CD4-positive, alpha-beta memory T cell (primary cell): ENCODE measurements at regions not wholly inside any gene's neighbourhood (a gene's known extent, or its start where the extent isn't known, plus 50 kb on each side); places are given as distances from the start of the nearest gene placed in this dataset.

Experiments
- CTCF ChIA-PET: fragments of 350-600 bp; sonication (Branson Sonifier 250); formaldehyde crosslinking; loops from one replicate; lab custom pipeline; 2021; ENCODE audit warnings: inconsistent platforms; ENCODE audit not compliant: partially characterized antibody; lab: Charles Lee
- POLR2A ChIA-PET: fragments of 350-600 bp; sonication (Branson Sonifier 250); formaldehyde crosslinking; loops from one replicate; lab custom pipeline; 2021; ENCODE audit not compliant: partially characterized antibody; lab: Charles Lee
- DNase-seq, 5 donors: peaks; one replicate each; pipeline versions ENCODE4 v3.0.0 to v3.0.0-alpha.2; 2020 to 2022; ENCODE audit warnings: mixed read lengths in 1 of 5
- H3K27ac ChIP-seq: one replicate; pipeline ENCODE4 v1.7.0; 2013; ENCODE audit warnings: low read depth, low read length
- H3K27me3 ChIP-seq: 2 replicates; pipeline ENCODE4 v1.7.0; 2013; ENCODE audit warnings: mild to moderate bottlenecking, low read length, moderate library complexity; ENCODE audit not compliant: insufficient read depth
- H3K36me3 ChIP-seq: 2 replicates; pipeline ENCODE4 v1.7.0; 2013; ENCODE audit warnings: mild to moderate bottlenecking, low read length, moderate library complexity; ENCODE audit not compliant: insufficient read depth
- H3K4me1 ChIP-seq: 2 replicates; pipeline ENCODE4 v1.7.0; 2013; ENCODE audit warnings: mild to moderate bottlenecking, low read length, moderate library complexity; ENCODE audit not compliant: insufficient read depth
- H3K4me3 ChIP-seq, 2 donors: one replicate each; pipeline ENCODE4 v1.7.0; 2013; ENCODE audit warnings: low read length in 2 of 2, mild to moderate bottlenecking in 1 of 2
- H3K9me3 ChIP-seq, 2 donors: one replicate each; pipeline ENCODE4 v1.7.0; 2013; ENCODE audit warnings: low read length in 2 of 2, control low read depth in 1 of 2; ENCODE audit not compliant: control insufficient read depth in 1 of 2
- H3K27ac Mint-ChIP-seq, 7 donors: one replicate each; pipeline ENCODE4 v1.8.0; 2020 to 2021; ENCODE audit warnings: mixed read lengths in 7 of 7, mild to moderate bottlenecking in 6 of 7, inconsistent platforms in 3 of 7, moderate library complexity in 3 of 7
- H3K27me3 Mint-ChIP-seq, 2 donors: one replicate each; pipeline ENCODE4 v1.8.0; 2020 to 2021; ENCODE audit warnings: mixed read lengths in 2 of 2
- H3K36me3 Mint-ChIP-seq, 2 donors: one replicate each; pipeline ENCODE4 v1.8.0; 2020 to 2021; ENCODE audit warnings: mixed read lengths in 2 of 2, inconsistent platforms in 1 of 2, mild to moderate bottlenecking in 1 of 2
- H3K4me1 Mint-ChIP-seq, 4 donors: one replicate each; pipeline ENCODE4 v1.8.0; 2020 to 2021; ENCODE audit warnings: mixed read lengths in 4 of 4, mild to moderate bottlenecking in 1 of 4
- H3K4me3 Mint-ChIP-seq, 8 donors: one replicate each; pipeline ENCODE4 v1.8.0; 2020 to 2021; ENCODE audit warnings: mixed read lengths in 8 of 8, mild to moderate bottlenecking in 7 of 8, moderate library complexity in 6 of 8, inconsistent platforms in 3 of 8
- H3K9me3 Mint-ChIP-seq, 8 donors: one replicate each; pipeline ENCODE4 v1.8.0; 2020 to 2021; ENCODE audit warnings: mixed read lengths in 8 of 8, mild to moderate bottlenecking in 5 of 8, inconsistent platforms in 3 of 8, moderate library complexity in 1 of 8
- intact Hi-C: fragments of 100-400 bp; cut with micrococcal nuclease; formaldehyde crosslinking; loops from one replicate; pipeline ENCODE4 v1.15.1; 2023

- H3K27me3 Mint-ChIP-seq: peaks cover 0 to 3% of the 10 kb centered on the region in 2 donors
- Histone ChIP-seq H3K9me3 (no peaks in the 10 kb centered on the region), H3K4me3 (no peak overlapping the region), H3K36me3 (no peaks in the 10 kb centered on the region), H3K27ac (no peak overlapping the region), H3K4me1 (no peaks in the 10 kb centered on the region), H3K27me3 (no peaks in the 10 kb centered on the region)
- H3K4me1 Mint-ChIP-seq: peaks cover 0 to 4% (median 0%) of the 10 kb centered on the region in 4 donors
- intact Hi-C loops: no loop called here
- ChIA-PET CTCF (interaction anchor here (1.9 to 2.5 kb wide), 3 partner anchors 9 to 450 kb away, joined by 4 to 12 read pairs (median 11); no protein-coding TSS in a partner anchor), POLR2A (no interaction called here)
- H3K4me3 Mint-ChIP-seq: no peak overlapping the region
- peak overlapping the region in 2 of 7 donors; percentile 43 to 57 for H3K27ac Mint-ChIP-seq
- no peak for DNase-seq
- peaks cover 0 to 5% of the 10 kb centered on the region in 2 donors for H3K36me3 Mint-ChIP-seq
- peaks cover 0 to 13% (median 3%) of the 10 kb centered on the region in 8 donors for H3K9me3 Mint-ChIP-seq
These were observed 406.3 kb downstream of the ETS1 start for GRCh38 chr11:128181088-128181480.

- CTCF ChIA-PET: interaction anchor here (1.3 to 2.5 kb wide), 6 partner anchors 10 to 650 kb away, joined by 3 to 11 read pairs (median 6); no protein-coding TSS in a partner anchor
- no peak for DNase-seq
- Histone ChIP-seq H3K4me3 (no peak overlapping the region), H3K27me3 (no peaks in the 10 kb centered on the region), H3K36me3 (no peaks in the 10 kb centered on the region), H3K9me3 (no peaks in the 10 kb centered on the region), H3K27ac (no peak overlapping the region), H3K4me1 (no peaks in the 10 kb centered on the region)
- Mint-ChIP-seq H3K4me3 (no peak overlapping the region), H3K36me3 (peaks cover 0 to 5% of the 10 kb centered on the region in 2 donors), H3K4me1 (peaks cover 0 to 4% (median 0%) of the 10 kb centered on the region in 4 donors), H3K27ac (no peak overlapping the region), H3K27me3 (peaks cover 0 to 3% of the 10 kb centered on the region in 2 donors), H3K9me3 (peaks cover 0 to 11% (median 2%) of the 10 kb centered on the region in 8 donors)
- intact Hi-C loops: no loop called here
- POLR2A ChIA-PET: no interaction called here
These were observed 406.8 kb downstream of the ETS1 start for GRCh38 chr11:128180441-128181087.

GRCh38 chr11:128179512-128179911, 407.8 kb downstream of the ETS1 start:
- intact Hi-C loops: no loop called here
- H3K4me3 Mint-ChIP-seq: no peak overlapping the region

GRCh38 chr11:128179039-128179438, 408.3 kb downstream of the ETS1 start:
- no peaks in the 10 kb centered on the region for H3K9me3 ChIP-seq
- no peaks in the 10 kb centered on the region for H3K27me3 ChIP-seq
- Mint-ChIP-seq H3K36me3 (peaks cover 0 to 1% of the 10 kb centered on the region in 2 donors), H3K27ac (no peak overlapping the region), H3K4me1 (peaks cover 0 to 4% (median 0%) of the 10 kb centered on the region in 4 donors), H3K9me3 (no peaks in the 10 kb centered on the region), H3K27me3 (peaks cover 0 to 3% of the 10 kb centered on the region in 2 donors), H3K4me3 (no peak overlapping the region)
- ChIA-PET CTCF (interaction anchor here (1.4 to 2.4 kb wide), 3 partner anchors 21 to 642 kb away, joined by 3 to 10 read pairs (median 5); no protein-coding TSS in a partner anchor), POLR2A (no interaction called here)
- H3K4me3 ChIP-seq: no peak overlapping the region
- no peaks in the 10 kb centered on the region for H3K36me3 ChIP-seq
- no peak overlapping the region for H3K27ac ChIP-seq
- DNase-seq: no peak
- H3K4me1 ChIP-seq: no peaks in the 10 kb centered on the region
- intact Hi-C loops: no loop called here

More at GRCh38 chr11:128179512-128179911, 407.8 kb downstream of the ETS1 start:
- Mint-ChIP-seq H3K36me3 (peaks cover 0 to 5% of the 10 kb centered on the region in 2 donors), H3K27me3 (peaks cover 0 to 3% of the 10 kb centered on the region in 2 donors), H3K9me3 (peaks cover 0 to 4% (median 0%) of the 10 kb centered on the region in 8 donors), H3K27ac (peak overlapping the region in 1 of 7 donors; percentile 5), H3K4me1 (peaks cover 0 to 4% (median 0%) of the 10 kb centered on the region in 4 donors)
- Histone ChIP-seq H3K27ac (no peak overlapping the region), H3K36me3 (no peaks in the 10 kb centered on the region), H3K4me3 (no peak overlapping the region), H3K4me1 (no peaks in the 10 kb centered on the region), H3K27me3 (no peaks in the 10 kb centered on the region), H3K9me3 (no peaks in the 10 kb centered on the region)
- POLR2A ChIA-PET: interaction anchor here (0.8 kb wide), 1 partner anchor 16 kb away, joined by 3 read pairs; no protein-coding TSS in a partner anchor
- CTCF ChIA-PET: interaction anchor here (1.3 to 2.4 kb wide), 4 partner anchors 22 to 651 kb away, joined by 3 to 10 read pairs (median 6); no protein-coding TSS in a partner anchor
- no peak for DNase-seq

GRCh38 chr11:128174465-128175291, 412.7 kb downstream of the ETS1 start:
- no peaks in the 10 kb centered on the region for H3K4me1 ChIP-seq
- H3K27me3 Mint-ChIP-seq: no peaks in the 10 kb centered on the region
- CTCF ChIA-PET: interaction anchor here (0.8 to 12.4 kb wide), 8 partner anchors 13 to 657 kb away, joined by 3 to 252 read pairs (median 22); no protein-coding TSS in a partner anchor
- no peak for DNase-seq
- no peaks in the 10 kb centered on the region for H3K36me3 Mint-ChIP-seq
- no peak overlapping the region for H3K4me3 Mint-ChIP-seq
- H3K27ac ChIP-seq: no peak overlapping the region
- H3K4me3 ChIP-seq: no peak overlapping the region
- H3K4me1 Mint-ChIP-seq: peaks cover 0 to 4% (median under 1%) of the 10 kb centered on the region in 4 donors
- H3K9me3 ChIP-seq: no peaks in the 10 kb centered on the region
- H3K36me3 ChIP-seq: no peaks in the 10 kb centered on the region
- no peaks in the 10 kb centered on the region for H3K27me3 ChIP-seq
- H3K9me3 Mint-ChIP-seq: no peaks in the 10 kb centered on the region
- H3K27ac Mint-ChIP-seq: no peak overlapping the region
- intact Hi-C loops: loop anchor here (5.0 kb wide), 3 partner anchors 348 to 583 kb away; partner anchors contain the start of gene FLI1
- POLR2A ChIA-PET: no interaction called here

- ChIA-PET CTCF (interaction anchor here (0.7 to 12.4 kb wide), 63 partner anchors 10 to 1576 kb away, joined by 3 to 252 read pairs (median 5); partner anchors contain the start of genes KCNJ1 and TP53AIP1), POLR2A (interaction anchor here (0.6 to 1.6 kb wide), 13 partner anchors 15 to 677 kb away, joined by 3 to 7 read pairs (median 4); partner anchors contain the start of gene FLI1)
- H3K27me3 ChIP-seq: no peaks in the 10 kb centered on the region
- no peak overlapping the region for H3K4me3 Mint-ChIP-seq
- no peaks in the 10 kb centered on the region for H3K36me3 ChIP-seq
- peak overlapping the region in 1 of 7 donors; percentile 11 for H3K27ac Mint-ChIP-seq
- no peaks in the 10 kb centered on the region for H3K9me3 Mint-ChIP-seq
- no peak overlapping the region for H3K27ac ChIP-seq
- no peak overlapping the region for H3K4me3 ChIP-seq
- H3K4me1 Mint-ChIP-seq: peaks cover 0 to 4% (median under 1%) of the 10 kb centered on the region in 4 donors
- no peaks in the 10 kb centered on the region for H3K36me3 Mint-ChIP-seq
- H3K27me3 Mint-ChIP-seq: no peaks in the 10 kb centered on the region
- DNase-seq: peak; percentile 75 to 81 (median 77)
- H3K4me1 ChIP-seq: no peaks in the 10 kb centered on the region
- no peaks in the 10 kb centered on the region for H3K9me3 ChIP-seq
- intact Hi-C loops: loop anchor here (1.0 to 5.0 kb wide), 11 partner anchors 118 to 785 kb away; partner anchors contain the start of gene FLI1
These were observed 415.1 kb downstream of the ETS1 start for GRCh38 chr11:128172046-128172878.
